GM18498 (cell line): ENCODE measurements at regions not wholly inside any gene's neighbourhood (a gene's known extent, or its start where the extent isn't known, plus 50 kb on each side); places are given as distances from the start of the nearest gene placed in this dataset.

Source experiments
- ATAC-seq: cut with Tn5 transposase; IDR thresholded peaks from one replicate; pipeline ENCODE4 v1.9.1; 2021; ENCODE audit warnings: mild to moderate bottlenecking, moderate library complexity; ENCODE audit not compliant: unreplicated experiment

GRCh38 chr11:92644595-92645445 lies 324.6 kb upstream of the MTNR1B start:
- ATAC-seq = no peak

GRCh38 chr11:92651159-92651558 lies 318.3 kb upstream of the MTNR1B start:
- no peak for ATAC-seq

- ATAC-seq = no peak
These were observed 316.0 kb upstream of the MTNR1B start for GRCh38 chr11:92653454-92653853.

GRCh38 chr11:92656783-92657182 lies 312.7 kb upstream of the MTNR1B start:
- ATAC-seq = no peak

- no peak for ATAC-seq
These were observed 312.2 kb upstream of the MTNR1B start for GRCh38 chr11:92657226-92657625.

GRCh38 chr11:92658733-92659132 lies 310.7 kb upstream of the MTNR1B start:
- ATAC-seq = no peak

GRCh38 chr11:92659793-92660192 lies 309.7 kb upstream of the MTNR1B start:
- ATAC-seq = no peak

- ATAC-seq = no peak
These were observed 306.7 kb upstream of the MTNR1B start for GRCh38 chr11:92662601-92663360.

- no peak for ATAC-seq
These were observed 305.9 kb upstream of the MTNR1B start for GRCh38 chr11:92663539-92663938.

- ATAC-seq = no peak
These were observed 301.8 kb upstream of the MTNR1B start for GRCh38 chr11:92667486-92668152.

- no peak for ATAC-seq
These were observed 299.1 kb upstream of the MTNR1B start for GRCh38 chr11:92670308-92670890.

GRCh38 chr11:92671081-92671480 lies 298.4 kb upstream of the MTNR1B start:
- ATAC-seq = no peak

- no peak for ATAC-seq
These were observed 294.1 kb upstream of the MTNR1B start for GRCh38 chr11:92675303-92675702.

- ATAC-seq = no peak
These were observed 293.6 kb upstream of the MTNR1B start for GRCh38 chr11:92675810-92676209.

- no peak for ATAC-seq
These were observed 291.3 kb upstream of the MTNR1B start for GRCh38 chr11:92678008-92678611.

GRCh38 chr11:92681586-92681985 lies 287.9 kb upstream of the MTNR1B start:
- no peak for ATAC-seq

GRCh38 chr11:92682136-92682535 lies 287.3 kb upstream of the MTNR1B start:
- no peak for ATAC-seq

- no peak for ATAC-seq
These were observed 286.5 kb upstream of the MTNR1B start for GRCh38 chr11:92682952-92683351.

GRCh38 chr11:92685049-92685448 lies 284.4 kb upstream of the MTNR1B start:
- no peak for ATAC-seq

GRCh38 chr11:92687724-92688123 lies 281.7 kb upstream of the MTNR1B start:
- no peak for ATAC-seq

- no peak for ATAC-seq
These were observed 281.0 kb upstream of the MTNR1B start for GRCh38 chr11:92688416-92688815.
